KMS-11 (cell line): ENCODE measurements at regions not wholly inside any gene's neighbourhood (a gene's known extent, or its start where the extent isn't known, plus 50 kb on each side); places are given as distances from the start of the nearest gene placed in this dataset.
"Not testable (repeated sequence)": the region's sequence is repeated elsewhere in the genome, so short reads cannot be mapped to it uniquely, and the experiment has no call there.

ENCODE experiments used
- H2AFZ ChIP-seq: fragments of 200-600 bp; sonication (generic); 2 replicates; pipeline ENCODE4 v1.6.1; 2016; ENCODE audit warnings: antibody characterized with exemption, mixed run types, low read depth
- H3K27ac ChIP-seq: fragments of 200-600 bp; sonication (generic); 2 replicates; pipeline ENCODE4 v1.6.1; 2016; ENCODE audit warnings: mild to moderate bottlenecking, mixed run types
- H3K27me3 ChIP-seq: fragments of 200-600 bp; sonication (generic); 2 replicates; pipeline ENCODE4 v1.6.1; 2017; ENCODE audit warnings: mild to moderate bottlenecking, low read depth, mixed run types, moderate library complexity; ENCODE audit not compliant: insufficient read depth
- H3K36me3 ChIP-seq: fragments of 200-600 bp; sonication (generic); 2 replicates; pipeline ENCODE4 v1.6.1; 2017; ENCODE audit warnings: mild to moderate bottlenecking, mixed run types; ENCODE audit not compliant: insufficient read depth
- H3K4me1 ChIP-seq: fragments of 200-600 bp; sonication (generic); 2 replicates; pipeline ENCODE4 v1.6.1; 2016; ENCODE audit warnings: mild to moderate bottlenecking, low read depth, mixed run types; ENCODE audit not compliant: poor library complexity, severe bottlenecking
- H3K4me2 ChIP-seq: fragments of 200-600 bp; sonication (generic); 2 replicates; pipeline ENCODE4 v1.7.0; 2016; ENCODE audit warnings: mild to moderate bottlenecking, mixed run types
- H3K4me3 ChIP-seq: fragments of 200-600 bp; sonication (generic); IDR thresholded peaks from 2 replicates; pipeline ENCODE4 v1.6.1; 2017; ENCODE audit warnings: low read depth, low read length, mixed read lengths; ENCODE audit not compliant: insufficient read depth
- H3K79me2 ChIP-seq: fragments of 200-600 bp; sonication (generic); 2 replicates; pipeline ENCODE4 v1.6.1; 2016; ENCODE audit warnings: low read depth, mixed run types; ENCODE audit not compliant: insufficient read depth
- H3K9ac ChIP-seq: fragments of 200-600 bp; sonication (generic); 2 replicates; pipeline ENCODE4 v1.6.1; 2016; ENCODE audit warnings: mild to moderate bottlenecking, mixed run types
- H4K20me1 ChIP-seq: fragments of 200-600 bp; sonication (generic); 2 replicates; pipeline ENCODE4 v1.6.1; 2016; ENCODE audit warnings: mild to moderate bottlenecking, mixed run types; ENCODE audit not compliant: insufficient read depth
- CTCF ChIP-seq: fragments of 200-600 bp; sonication (generic); conservative IDR thresholded peaks from 2 replicates; pipeline ENCODE4 v1.6.1; 2017; ENCODE audit warnings: low read depth, mild to moderate bottlenecking, antibody characterized with exemption, low read length, moderate library complexity, mixed read lengths

GRCh38 chr1:238916828-238917227 lies 469.5 kb upstream of the CHRM3 start:
- Histone ChIP-seq H3K4me1 (no peaks in the 10 kb centered on the region), H3K36me3 (no peaks in the 10 kb centered on the region), H4K20me1 (no peaks in the 10 kb centered on the region), H3K79me2 (no peaks in the 10 kb centered on the region), H3K27me3 (no peaks in the 10 kb centered on the region), H3K9ac (no peak overlapping the region), H3K4me3 (no peak overlapping the region), H2AFZ (no peak overlapping the region), H3K27ac (no peak overlapping the region), H3K4me2 (no peak overlapping the region)
- no peak for TF ChIP-seq CTCF

GRCh38 chr1:238914346-238914745 lies 472.0 kb upstream of the CHRM3 start:
- no peak overlapping the region for H3K4me2 ChIP-seq

GRCh38 chr1:238913210-238913609 lies 473.2 kb upstream of the CHRM3 start:
- Histone ChIP-seq H3K4me2 (no peak overlapping the region), H3K36me3 (no peaks in the 10 kb centered on the region), H3K9ac (no peak overlapping the region), H4K20me1 (no peaks in the 10 kb centered on the region), H3K27me3 (no peaks in the 10 kb centered on the region), H3K4me1 (no peaks in the 10 kb centered on the region), H3K79me2 (no peaks in the 10 kb centered on the region), H3K27ac (no peak overlapping the region), H3K4me3 (no peak overlapping the region), H2AFZ (no peak overlapping the region)
- TF ChIP-seq CTCF = no peak

More at GRCh38 chr1:238914346-238914745, 472.0 kb upstream of the CHRM3 start:
- Histone ChIP-seq H3K27ac (no peak overlapping the region), H3K9ac (no peak overlapping the region), H4K20me1 (no peaks in the 10 kb centered on the region), H3K4me3 (no peak overlapping the region), H3K79me2 (no peaks in the 10 kb centered on the region), H3K36me3 (no peaks in the 10 kb centered on the region), H3K4me1 (no peaks in the 10 kb centered on the region), H3K27me3 (no peaks in the 10 kb centered on the region), H2AFZ (no peak overlapping the region)
- TF ChIP-seq CTCF = no peak

- H2AFZ ChIP-seq = no peak overlapping the region
- no peak overlapping the region for H3K27ac ChIP-seq
- no peak overlapping the region for H3K4me2 ChIP-seq
- H3K4me1 ChIP-seq = no peaks in the 10 kb centered on the region
- no peak overlapping the region for H3K4me3 ChIP-seq
- no peaks in the 10 kb centered on the region for H4K20me1 ChIP-seq
- no peak for TF ChIP-seq CTCF
- no peaks in the 10 kb centered on the region for H3K79me2 ChIP-seq
- no peak overlapping the region for H3K9ac ChIP-seq
- H3K36me3 ChIP-seq = no peaks in the 10 kb centered on the region
- no peaks in the 10 kb centered on the region for H3K27me3 ChIP-seq
Observed at GRCh38 chr1:238912148-238912547, 474.2 kb upstream of the CHRM3 start.

GRCh38 chr1:238902752-238903151 lies 483.6 kb upstream of the CHRM3 start:
- not testable (repeated sequence) for H3K27me3 ChIP-seq, H3K4me2 ChIP-seq, H3K79me2 ChIP-seq, H3K9ac ChIP-seq, H3K36me3 ChIP-seq, H3K4me1 ChIP-seq, H3K4me3 ChIP-seq, H3K27ac ChIP-seq, H4K20me1 ChIP-seq, H2AFZ ChIP-seq
